ENCODE measurements at regions not wholly inside any gene's neighbourhood (a gene's known extent, or its start where the extent isn't known, plus 50 kb on each side); places are given as distances from the start of the nearest gene placed in this dataset.

GRCh38 chr6:109258129-109258528, 124.1 kb downstream of the CD164 start:
- TF ChIP-seq CTCF (conservative IDR thresholded peaks at IDR 0.05; ENCODE audit: low read depth, low read length) (no peak), EZH2 (IDR thresholded peaks at IDR 0.05; ENCODE audit: low read length, unreplicated experiment) (no peak), EZH2phosphoT487 (IDR thresholded peaks at IDR 0.05; ENCODE audit: borderline replicate concordance, low read length) (no peak)
